MG63 (cell line): ENCODE measurements at regions not wholly inside any gene's neighbourhood (a gene's known extent, or its start where the extent isn't known, plus 50 kb on each side); places are given as distances from the start of the nearest gene placed in this dataset.
"Not testable (repeated sequence)": the region's sequence is repeated elsewhere in the genome, so short reads cannot be mapped to it uniquely, and the experiment has no call there.

Experiments
- DNase-seq: peaks from one replicate; pipeline ENCODE4 v3.0.0-alpha.2; 2020
- H3K27me3 ChIP-seq: fragments of 250-450 bp; sonication (Bioruptor Pico); 2 replicates; pipeline ENCODE4 v1.5.1; 2020; ENCODE audit warnings: mild to moderate bottlenecking, moderate library complexity
- H3K36me3 ChIP-seq: fragments of 250-450 bp; sonication (Bioruptor Pico); 2 replicates; pipeline ENCODE4 v1.5.1; 2020; ENCODE audit warnings: mild to moderate bottlenecking, moderate library complexity
- H3K4me3 ChIP-seq: fragments of 250-450 bp; sonication (Bioruptor Pico); 2 replicates; pipeline ENCODE4 v1.5.1; 2020; ENCODE audit warnings: mild to moderate bottlenecking, moderate library complexity
- H3K9me3 ChIP-seq: fragments of 250-450 bp; sonication (Bioruptor Pico); 2 replicates; pipeline ENCODE4 v1.5.1; 2020; ENCODE audit warnings: mild to moderate bottlenecking, moderate library complexity

DNA sequence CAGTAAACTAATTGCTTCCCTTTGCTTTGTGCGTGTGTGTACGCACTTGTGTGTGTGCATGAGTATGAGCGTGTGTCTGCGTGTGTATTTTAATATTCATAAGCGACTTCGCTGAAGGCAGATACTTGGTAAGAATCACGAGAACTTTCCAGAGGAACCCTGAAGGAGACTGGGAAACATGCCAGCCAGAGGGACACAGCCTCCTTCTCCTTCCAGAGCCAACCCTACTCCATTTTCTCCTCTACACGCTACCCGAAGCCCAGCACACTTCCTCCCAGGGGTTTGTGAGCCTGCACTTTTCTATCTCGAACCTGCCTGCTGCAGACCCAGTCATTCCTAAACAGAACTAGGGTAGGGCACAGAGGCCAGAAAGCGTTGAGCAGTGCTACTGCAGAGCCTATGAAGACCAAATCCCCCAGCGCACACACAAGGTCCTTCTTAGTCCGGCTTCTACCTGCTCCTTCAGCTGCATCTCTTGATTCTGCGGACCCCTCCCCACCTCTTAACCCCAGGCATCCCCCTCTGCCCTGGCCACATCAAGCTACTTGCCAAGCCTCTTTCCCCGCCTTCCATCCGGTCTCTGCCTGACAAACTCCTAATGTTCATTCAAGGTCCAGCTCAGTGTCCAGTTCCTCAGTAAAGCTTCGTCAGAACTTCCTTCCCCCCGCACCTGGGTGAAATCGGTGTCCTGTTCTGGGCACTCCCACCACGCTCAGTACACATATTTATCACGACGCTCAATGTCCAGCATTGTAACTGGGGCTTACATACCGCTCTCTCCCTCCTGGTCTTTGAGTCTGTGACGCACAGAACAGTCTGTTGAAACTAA is 191.8 kb downstream of the FAM43A start:
- Histone ChIP-seq H3K9me3 (no peaks in the 10 kb centered on the region), H3K4me3 (no peak overlapping the region), H3K36me3 (no peaks in the 10 kb centered on the region), H3K27me3 (no peaks in the 10 kb centered on the region)
- no peak for DNase-seq

- no peak for DNase-seq
- Histone ChIP-seq H3K9me3 (peaks cover 7% of the 10 kb centered on the region), H3K4me3 (no peak overlapping the region), H3K36me3 (no peaks in the 10 kb centered on the region), H3K27me3 (no peaks in the 10 kb centered on the region)
These were observed 193.6 kb downstream of the FAM43A start for GRCh38 chr3:194879126-194879877.

DNA sequence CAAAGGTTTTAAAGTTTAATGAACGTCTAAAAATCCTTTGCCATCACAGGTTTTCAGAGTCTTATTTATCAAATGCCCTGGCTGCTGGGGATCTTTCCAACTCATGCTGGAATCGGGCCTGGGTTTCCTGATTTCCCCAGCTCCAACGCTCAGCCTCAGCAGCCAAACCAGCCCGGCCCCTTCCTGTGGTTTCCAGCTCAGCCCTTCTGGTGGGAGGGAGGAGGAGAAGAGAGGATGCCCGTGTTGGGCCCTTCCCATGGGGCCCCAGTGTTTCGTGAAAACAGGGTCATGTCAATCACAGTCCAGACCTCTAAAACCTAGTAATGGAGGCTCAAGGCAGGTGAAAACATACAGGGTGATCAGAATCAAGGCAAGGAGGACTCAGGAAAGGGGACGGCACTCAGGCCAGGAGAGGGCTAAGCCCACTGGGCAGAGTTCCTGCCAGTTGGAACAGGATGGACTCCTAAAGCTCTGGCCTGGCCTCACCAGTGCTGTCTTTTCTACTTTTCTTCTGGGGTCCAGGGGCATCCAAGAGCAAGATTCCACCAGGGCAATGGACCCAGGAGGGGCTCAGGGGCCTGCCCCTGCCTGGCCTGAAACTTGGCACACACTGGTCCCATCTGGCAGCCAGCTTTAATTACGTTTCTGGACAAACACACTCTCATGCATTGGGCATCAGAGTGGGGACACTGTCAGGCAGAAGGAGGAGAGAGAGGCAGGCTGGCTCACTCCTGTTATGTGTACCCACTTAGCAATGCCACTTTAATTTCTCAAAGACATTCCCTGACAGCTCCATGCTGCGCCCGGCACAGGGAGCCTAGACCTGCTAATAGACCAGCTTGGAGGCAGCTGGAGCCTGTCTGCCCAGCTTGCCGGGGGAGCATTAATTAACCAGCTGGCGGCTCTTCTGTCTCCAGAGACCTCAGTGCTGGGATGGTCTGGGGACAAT is 194.6 kb downstream of the FAM43A start:
- H3K9me3 ChIP-seq: peaks cover 10% of the 10 kb centered on the region
- peak; percentile 94 for DNase-seq
- H3K4me3 ChIP-seq: no peak overlapping the region
- H3K27me3 ChIP-seq: no peaks in the 10 kb centered on the region
- no peaks in the 10 kb centered on the region for H3K36me3 ChIP-seq

DNA sequence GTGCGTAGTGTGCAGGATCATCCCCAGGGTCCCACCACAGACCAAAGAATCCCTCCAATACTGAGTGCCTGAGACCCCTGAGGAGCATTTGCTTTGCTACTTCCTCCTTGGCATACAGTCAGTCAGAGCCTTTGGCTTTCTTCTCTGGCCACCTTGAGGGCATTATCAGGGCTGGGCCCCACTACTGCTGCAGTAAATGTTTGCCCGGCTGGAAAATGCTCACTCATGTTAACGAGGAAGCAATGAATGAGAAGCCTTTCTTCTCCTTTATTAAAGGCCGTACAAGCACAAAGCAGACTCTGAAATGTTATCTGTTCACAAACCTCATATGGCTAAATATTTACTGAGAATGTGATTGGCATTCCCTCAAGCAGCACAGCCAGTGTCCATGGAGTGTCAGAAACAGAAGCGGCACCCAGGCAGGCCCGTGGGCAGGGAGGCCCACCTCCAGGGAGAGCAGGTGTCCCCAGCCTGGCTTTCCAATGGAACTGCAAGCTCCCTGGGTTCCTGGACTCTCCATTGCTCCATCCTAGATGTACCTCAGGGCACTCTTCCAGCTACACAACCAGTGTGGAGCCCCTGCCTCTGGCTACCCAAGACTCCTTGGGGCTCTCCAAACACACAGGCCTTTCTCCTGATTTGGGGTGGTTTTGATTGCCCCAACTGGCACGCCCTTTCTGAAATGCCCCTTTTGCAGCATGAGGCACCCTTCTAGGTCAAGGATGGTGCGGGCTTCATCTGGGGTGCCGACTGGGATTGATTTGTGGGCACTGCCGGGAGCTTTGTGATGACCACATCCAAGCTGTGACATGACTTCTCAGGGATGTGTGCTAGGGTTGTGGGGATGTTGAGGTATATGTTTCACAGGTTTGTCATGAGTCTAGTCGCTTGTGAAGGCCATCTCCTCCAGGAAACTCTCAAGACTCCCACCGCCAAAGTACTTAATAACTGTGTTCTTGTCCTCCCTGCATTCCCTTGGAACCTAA is 195.6 kb downstream of the FAM43A start:
- no peak overlapping the region for H3K4me3 ChIP-seq
- H3K27me3 ChIP-seq: no peaks in the 10 kb centered on the region
- H3K9me3 ChIP-seq: peaks cover 10% of the 10 kb centered on the region
- DNase-seq: no peak
- H3K36me3 ChIP-seq: no peaks in the 10 kb centered on the region

DNA sequence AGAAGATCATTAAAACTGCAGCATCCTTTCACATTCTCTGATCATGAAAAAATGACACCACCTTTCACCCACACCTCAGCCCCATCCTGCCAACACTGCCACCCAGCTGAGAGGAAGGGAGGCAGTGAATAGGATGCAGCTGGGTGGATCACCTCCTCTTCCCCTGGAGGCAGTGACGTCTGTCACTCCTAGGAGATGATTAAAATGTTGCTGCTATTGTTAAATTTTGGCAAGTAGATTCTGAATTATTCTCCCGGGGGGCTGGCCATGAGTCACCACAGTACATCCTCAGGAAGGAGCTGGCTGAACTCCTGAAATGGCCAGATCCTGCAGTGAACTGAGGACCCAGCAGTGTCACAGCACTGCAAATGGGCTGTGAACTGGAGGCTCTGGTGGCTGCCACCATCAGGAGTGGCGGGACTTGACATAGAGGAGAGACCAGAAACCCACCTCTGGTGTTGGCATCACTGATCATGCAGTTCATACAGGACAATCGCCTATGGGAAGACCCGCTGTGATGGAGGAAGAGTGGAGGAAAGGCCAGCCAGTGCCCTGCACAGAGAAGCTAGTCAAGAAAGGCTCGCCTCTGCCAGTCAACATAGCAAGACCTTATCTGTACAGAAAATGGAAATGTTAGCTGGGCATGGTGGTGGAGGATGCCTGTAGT is 199.1 kb downstream of the FAM43A start:
- H3K4me3 ChIP-seq: no peak overlapping the region
- H3K9me3 ChIP-seq: peaks cover 10% of the 10 kb centered on the region
- H3K36me3 ChIP-seq: no peaks in the 10 kb centered on the region
- peak; percentile 44 for DNase-seq
- no peaks in the 10 kb centered on the region for H3K27me3 ChIP-seq

DNA sequence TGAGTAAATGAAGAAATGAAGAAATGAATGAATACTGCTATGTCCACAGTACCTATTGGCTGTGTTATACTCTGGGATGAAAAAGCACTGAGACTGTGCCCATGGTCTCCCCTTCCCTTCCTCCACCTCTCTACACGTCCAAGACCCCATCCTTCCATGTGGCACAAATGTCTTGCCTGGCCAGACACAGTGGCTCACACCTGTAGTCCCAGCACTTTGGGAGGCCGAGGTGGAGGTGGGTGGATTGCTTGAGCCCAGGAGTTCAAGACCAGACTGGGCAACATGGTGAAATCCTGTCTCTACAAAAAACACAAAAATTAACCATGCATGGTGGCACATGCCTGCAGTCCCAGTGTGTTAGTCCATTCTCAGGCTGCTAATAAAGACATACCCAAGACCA is 200.1 kb downstream of the FAM43A start:
- no peak for DNase-seq
- peaks cover 10% of the 10 kb centered on the region for H3K9me3 ChIP-seq
- no peak overlapping the region for H3K4me3 ChIP-seq
- H3K27me3 ChIP-seq: no peaks in the 10 kb centered on the region
- no peaks in the 10 kb centered on the region for H3K36me3 ChIP-seq

DNA sequence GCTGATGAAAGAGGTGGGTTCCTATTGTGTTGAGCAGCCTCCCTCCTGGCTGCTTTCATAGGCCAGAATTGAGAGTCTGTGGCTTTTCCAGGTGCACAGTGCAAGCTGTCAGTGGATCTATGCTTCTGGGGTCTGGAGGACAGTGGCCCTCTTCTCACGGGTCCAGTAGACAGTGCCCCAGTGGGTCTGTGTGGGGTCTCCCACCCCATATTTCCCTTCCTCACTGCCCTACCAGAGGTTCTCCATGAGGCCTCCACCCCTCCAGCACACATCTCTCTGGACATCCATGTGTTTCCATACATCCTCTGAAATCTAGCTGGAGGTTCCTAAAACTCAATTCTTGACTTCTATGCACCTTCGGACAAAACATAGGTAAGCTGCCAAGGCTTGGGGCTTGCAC is 201.2 kb downstream of the FAM43A start:
- DNase-seq: no peak
- Histone ChIP-seq H3K36me3 (no peaks in the 10 kb centered on the region), H3K27me3 (no peaks in the 10 kb centered on the region), H3K9me3 (peaks cover 10% of the 10 kb centered on the region), H3K4me3 (no peak overlapping the region)

- not testable (repeated sequence) for H3K27me3 ChIP-seq, DNase-seq, H3K4me3 ChIP-seq, H3K9me3 ChIP-seq, H3K36me3 ChIP-seq
These were observed 202.4 kb downstream of the FAM43A start for GRCh38 chr3:194888062-194888461.

GRCh38 chr3:194888916-194889315 is 203.2 kb downstream of the FAM43A start:
- Histone ChIP-seq H3K36me3 (no peaks in the 10 kb centered on the region), H3K4me3 (no peak overlapping the region), H3K27me3 (no peaks in the 10 kb centered on the region), H3K9me3 (peaks cover 8% of the 10 kb centered on the region)
- DNase-seq: no peak

- H3K9me3 ChIP-seq: peaks cover 2% of the 10 kb centered on the region; the same call in 1 of the 2 replicates
- H3K4me3 ChIP-seq: no peak overlapping the region
- H3K36me3 ChIP-seq: no peaks in the 10 kb centered on the region
- DNase-seq: no peak
- no peaks in the 10 kb centered on the region for H3K27me3 ChIP-seq
These were observed 204.4 kb downstream of the FAM43A start for GRCh38 chr3:194890091-194890490.

DNA sequence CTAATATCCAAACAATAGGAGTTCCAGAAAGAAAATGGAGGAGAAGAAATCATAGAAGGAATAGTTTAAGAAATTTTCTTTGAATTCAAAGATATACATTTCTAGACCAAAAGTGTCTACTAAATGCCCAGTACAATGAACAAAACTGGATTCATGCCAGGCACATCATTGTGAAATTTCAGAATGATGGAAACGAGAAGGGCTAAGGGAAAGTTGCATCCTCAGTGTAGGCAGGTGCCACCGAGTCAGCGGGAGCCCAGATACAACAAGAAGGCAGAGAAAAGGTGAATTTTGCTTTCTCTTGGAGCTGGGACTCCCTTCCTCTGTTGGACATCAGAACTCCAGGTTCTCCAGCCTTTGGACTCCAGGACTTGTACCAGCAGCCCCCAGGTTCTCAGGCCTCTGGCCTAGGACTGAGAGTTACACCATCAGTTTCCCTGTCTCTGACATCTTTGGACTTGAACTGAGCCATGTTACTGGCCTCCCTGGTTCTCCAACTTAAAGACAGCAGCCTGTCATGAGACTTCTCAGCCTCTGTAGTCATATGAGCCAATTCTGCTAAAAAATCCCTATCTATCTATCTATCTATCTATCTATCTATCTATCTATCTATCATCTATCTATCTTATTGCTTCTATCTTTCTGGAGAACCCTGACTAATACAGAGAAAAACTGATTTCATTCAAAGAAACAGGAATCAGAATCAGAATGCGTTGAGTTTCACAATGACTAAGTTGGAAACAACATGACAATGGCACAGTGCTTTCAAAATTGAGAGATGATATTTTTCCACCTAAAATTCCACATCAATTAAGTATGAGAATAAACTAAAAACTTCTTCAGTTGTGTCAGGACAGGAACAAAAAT is 207.7 kb downstream of the FAM43A start:
- H3K9me3 ChIP-seq: peaks cover 4% of the 10 kb centered on the region
- H3K27me3 ChIP-seq: no peaks in the 10 kb centered on the region
- no peaks in the 10 kb centered on the region for H3K36me3 ChIP-seq
- DNase-seq: no peak
- no peak overlapping the region for H3K4me3 ChIP-seq

DNA sequence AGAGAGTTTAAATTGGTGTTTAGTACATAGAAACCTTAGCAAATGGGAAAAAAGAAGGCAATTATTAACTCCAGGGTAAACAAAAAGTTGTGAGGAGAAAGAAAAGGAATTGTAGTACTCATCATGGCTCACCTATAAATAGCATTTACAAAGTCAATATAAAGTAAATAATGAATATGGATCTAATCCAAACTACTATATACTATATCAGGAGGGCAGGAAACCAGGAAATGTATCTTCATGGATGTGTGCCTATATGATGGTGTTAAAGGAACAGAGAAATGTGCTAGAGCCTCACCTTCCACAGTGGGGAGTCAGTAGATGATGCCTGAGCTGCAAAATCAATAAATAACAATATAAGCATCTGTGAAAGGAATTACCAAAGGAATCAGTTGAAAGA is 208.9 kb downstream of the FAM43A start:
- no peaks in the 10 kb centered on the region for H3K36me3 ChIP-seq
- no peak overlapping the region for H3K4me3 ChIP-seq
- no peaks in the 10 kb centered on the region for H3K27me3 ChIP-seq
- H3K9me3 ChIP-seq: peaks cover 7% of the 10 kb centered on the region
- DNase-seq: no peak

GRCh38 chr3:194900854-194901522 is 215.3 kb downstream of the FAM43A start:
- no peaks in the 10 kb centered on the region for H3K27me3 ChIP-seq
- H3K4me3 ChIP-seq: no peak overlapping the region
- peaks cover 11% of the 10 kb centered on the region for H3K9me3 ChIP-seq
- no peak for DNase-seq
- no peaks in the 10 kb centered on the region for H3K36me3 ChIP-seq

GRCh38 chr3:194903447-194903846 is 217.8 kb downstream of the FAM43A start:
- not testable (repeated sequence) for DNase-seq, H3K36me3 ChIP-seq, H3K4me3 ChIP-seq, H3K9me3 ChIP-seq, H3K27me3 ChIP-seq
